A673 (cell line): ENCODE measurements at regions not wholly inside any gene's neighbourhood (a gene's known extent, or its start where the extent isn't known, plus 50 kb on each side); places are given as distances from the start of the nearest gene placed in this dataset.

Experiments
- EZH2 ChIP-seq: fragments of 200-600 bp; sonication (generic); IDR thresholded peaks from 2 replicates; pipeline ENCODE4 v1.6.1; 2017; ENCODE audit warnings: borderline replicate concordance, low read depth, mild to moderate bottlenecking, mixed read lengths, antibody characterized with exemption, low read length; ENCODE audit not compliant: poor library complexity, severe bottlenecking
- TF ChIP-seq, protein P1 (sequence below): fragments of 300-800, 200-600 bp; sonication (generic); conservative IDR thresholded peaks from 2 replicates; pipeline ENCODE4 v1.5.1; 2017; ENCODE audit warnings: low read depth, mild to moderate bottlenecking, antibody characterized with exemption, low read length, moderate library complexity, mixed read lengths

DNA sequence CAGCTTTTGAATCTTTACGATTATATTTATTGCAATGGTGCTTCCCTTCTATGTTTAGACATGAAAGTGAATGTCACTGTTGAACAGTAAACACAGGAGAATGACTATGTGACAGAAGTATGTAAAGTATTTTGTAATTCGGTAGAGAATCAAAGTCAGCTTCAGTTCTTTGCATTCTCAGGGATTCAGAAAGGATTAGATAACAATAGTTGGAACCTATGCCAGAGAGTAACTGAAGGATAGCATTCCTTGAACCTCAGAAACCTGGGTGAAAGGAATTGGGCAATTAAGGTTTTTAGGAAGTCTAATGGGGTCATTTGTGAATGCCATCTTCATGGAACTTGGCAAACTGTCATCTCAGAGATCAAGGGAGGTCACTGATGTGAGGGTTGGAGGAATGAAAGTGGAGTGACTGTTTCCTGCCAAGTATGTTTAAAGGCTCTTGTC lies 305.3 kb upstream of the DDHD1 start:
- TF ChIP-seq, protein P1, sequence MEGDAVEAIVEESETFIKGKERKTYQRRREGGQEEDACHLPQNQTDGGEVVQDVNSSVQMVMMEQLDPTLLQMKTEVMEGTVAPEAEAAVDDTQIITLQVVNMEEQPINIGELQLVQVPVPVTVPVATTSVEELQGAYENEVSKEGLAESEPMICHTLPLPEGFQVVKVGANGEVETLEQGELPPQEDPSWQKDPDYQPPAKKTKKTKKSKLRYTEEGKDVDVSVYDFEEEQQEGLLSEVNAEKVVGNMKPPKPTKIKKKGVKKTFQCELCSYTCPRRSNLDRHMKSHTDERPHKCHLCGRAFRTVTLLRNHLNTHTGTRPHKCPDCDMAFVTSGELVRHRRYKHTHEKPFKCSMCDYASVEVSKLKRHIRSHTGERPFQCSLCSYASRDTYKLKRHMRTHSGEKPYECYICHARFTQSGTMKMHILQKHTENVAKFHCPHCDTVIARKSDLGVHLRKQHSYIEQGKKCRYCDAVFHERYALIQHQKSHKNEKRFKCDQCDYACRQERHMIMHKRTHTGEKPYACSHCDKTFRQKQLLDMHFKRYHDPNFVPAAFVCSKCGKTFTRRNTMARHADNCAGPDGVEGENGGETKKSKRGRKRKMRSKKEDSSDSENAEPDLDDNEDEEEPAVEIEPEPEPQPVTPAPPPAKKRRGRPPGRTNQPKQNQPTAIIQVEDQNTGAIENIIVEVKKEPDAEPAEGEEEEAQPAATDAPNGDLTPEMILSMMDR, result no peak
- no peak for TF ChIP-seq EZH2
